T-helper 1 cell (primary cell): ENCODE measurements at regions not wholly inside any gene's neighbourhood (a gene's known extent, or its start where the extent isn't known, plus 50 kb on each side); places are given as distances from the start of the nearest gene placed in this dataset.

Experiments used
- DNase-seq, 5 donors: peaks; one replicate each; pipeline ENCODE4 v3.0.0-alpha.2; 2012 to 2020

DNA sequence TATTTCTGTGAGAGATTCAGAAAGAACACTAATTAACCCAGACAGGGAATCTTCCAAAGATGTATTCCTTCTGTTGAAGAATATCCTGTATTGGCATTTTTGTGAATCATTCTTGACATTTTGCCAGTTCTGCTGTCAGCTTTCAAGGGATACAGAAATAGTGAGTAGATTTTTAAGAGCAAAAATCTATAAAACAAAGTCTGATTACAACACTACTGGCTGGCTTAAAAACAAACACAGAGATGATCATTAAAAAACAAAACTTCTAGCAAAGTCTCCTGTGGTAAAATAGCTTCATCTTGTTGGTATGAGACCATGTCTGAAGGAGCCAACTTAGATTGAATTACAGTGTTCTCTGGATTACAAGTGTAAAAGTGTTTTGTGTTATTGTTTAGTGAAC, 866.3 kb upstream of the KLHL29 start:
- DNase-seq = no peak

DNA sequence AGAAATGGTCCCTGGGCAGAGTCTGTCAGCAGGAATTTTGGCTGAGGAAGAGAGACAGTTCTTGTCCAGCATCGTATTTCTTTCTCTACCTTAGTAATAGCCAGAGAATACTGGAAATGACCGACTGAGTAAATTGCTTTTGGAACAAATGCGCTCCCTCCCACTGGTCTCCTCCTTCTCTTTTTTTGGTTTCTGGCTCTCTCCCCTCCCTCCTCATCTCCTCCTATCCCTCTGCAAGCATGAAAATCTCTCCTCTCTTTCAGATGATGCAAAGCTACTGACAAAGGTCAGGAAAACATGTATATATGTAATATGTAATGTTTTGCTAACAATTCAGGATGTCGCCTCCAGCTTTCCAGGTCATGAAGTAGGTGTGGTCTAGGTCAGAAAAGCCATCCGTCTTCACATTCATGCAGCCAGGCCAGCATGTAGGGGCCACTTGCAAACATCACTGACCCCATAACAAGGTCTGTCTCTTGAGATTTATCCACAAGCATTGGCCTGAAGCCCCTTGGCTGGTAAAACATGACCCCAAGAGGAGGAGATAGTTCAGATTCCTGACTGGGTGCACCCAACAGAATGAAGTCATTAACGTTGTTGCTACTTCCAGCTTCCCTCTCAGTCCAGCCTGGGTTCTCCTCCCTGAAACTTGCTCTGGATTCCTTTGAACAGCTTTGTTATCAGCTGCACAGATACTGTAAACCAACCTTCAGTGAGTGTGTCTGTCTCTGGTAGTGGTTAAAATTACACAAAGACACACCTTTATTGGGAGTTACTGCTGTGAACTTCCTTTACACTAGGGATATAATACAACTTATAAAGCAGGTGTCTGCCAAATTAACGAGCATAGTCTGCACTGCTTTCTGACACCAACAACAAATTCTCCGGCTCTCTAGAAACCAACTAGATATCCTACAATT, 864.4 kb upstream of the KLHL29 start:
- DNase-seq = no peak

DNA sequence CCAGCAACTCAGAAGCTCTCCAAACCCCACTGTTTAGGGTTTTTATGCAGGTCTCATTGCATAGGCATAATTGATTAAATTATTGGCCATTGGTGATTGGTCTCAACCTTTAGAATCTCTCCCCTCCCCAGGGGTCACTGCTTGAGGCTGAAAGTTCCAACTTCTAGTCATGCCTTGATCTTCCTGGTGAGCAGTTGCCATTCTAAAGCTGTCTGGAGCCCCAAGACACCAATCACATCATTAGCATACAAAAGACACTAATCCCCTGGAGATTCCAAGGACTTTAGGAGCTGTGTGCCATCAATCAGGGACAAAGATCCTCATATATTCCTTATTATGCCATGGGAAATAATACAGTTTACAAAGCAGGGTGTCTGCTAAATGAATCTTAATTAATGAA, 863.4 kb upstream of the KLHL29 start:
- DNase-seq = no peak

DNA sequence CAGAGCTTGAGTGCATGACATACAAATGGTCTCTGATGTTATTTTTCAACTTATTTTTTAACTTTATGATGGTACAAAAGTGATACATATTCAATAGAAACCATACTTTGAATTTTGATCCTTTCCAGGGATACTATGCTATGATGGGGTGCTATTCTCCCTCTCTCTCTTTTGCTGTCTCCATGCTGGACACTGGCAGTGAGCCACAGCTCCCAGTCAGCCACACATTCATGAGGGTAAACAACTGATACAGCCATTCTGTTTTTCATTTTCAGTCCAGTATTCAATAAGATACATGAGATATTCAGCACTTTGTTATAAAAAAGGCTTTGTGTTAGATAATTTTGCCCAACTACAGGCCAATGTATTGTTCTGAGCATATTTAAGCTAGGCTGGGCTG, 859.3 kb upstream of the KLHL29 start:
- DNase-seq = no peak

DNA sequence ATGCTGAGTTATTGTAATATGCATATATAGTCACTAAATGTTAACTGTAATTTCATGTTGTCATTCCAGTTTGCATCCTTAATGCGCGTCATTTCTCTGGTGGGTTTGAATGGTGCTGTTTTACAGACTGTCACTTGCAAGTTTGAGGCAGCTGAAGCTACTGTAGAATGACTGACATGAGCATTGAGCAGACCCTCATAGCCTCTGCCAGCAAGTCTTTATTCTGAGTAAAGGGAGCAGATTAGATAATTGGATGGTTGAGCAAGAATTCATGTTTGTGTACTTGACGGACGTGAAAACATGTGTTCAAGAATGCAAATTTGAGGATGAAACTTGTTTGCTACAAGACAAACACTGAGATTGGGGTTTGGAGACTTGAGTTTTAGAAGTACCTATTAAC, 854.8 kb upstream of the KLHL29 start:
- no peak for DNase-seq

DNA sequence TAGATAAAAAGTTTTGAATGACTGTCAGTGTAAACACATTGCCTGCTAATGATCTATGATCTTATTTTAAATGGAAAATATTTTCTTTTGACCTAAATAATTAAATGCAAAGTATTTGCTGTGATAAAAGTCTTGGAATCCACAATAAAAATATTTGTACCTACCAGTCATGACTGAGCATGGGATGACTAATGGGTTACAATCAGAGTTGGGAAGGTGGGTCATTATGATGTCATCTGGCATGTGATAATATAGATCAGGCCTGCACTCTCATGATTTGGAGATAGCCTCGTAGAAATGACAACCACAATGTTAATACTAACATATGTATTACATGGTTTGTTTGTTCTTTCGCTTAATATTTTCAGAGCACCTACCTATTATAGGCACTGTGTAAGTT, 848.8 kb upstream of the KLHL29 start:
- DNase-seq = no peak

DNA sequence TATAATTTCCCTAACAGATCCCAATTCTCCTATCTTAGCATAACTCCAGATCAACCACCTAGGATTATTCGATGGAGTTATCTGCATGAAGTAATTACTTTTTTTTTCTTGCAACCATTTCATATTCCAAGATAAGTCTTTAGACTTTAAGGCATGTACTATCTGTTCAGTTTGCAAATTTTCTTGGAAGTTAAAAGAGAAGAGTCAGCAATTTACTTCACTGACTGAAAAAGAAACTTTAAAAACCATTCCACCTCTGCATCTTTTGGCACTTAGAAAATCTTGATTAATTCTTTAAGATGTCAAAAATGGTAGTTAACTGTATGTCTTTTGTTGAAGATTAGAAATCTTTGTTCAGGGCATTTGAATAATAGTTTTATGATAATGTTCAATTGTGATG, 830.5 kb upstream of the KLHL29 start:
- no peak for DNase-seq

DNA sequence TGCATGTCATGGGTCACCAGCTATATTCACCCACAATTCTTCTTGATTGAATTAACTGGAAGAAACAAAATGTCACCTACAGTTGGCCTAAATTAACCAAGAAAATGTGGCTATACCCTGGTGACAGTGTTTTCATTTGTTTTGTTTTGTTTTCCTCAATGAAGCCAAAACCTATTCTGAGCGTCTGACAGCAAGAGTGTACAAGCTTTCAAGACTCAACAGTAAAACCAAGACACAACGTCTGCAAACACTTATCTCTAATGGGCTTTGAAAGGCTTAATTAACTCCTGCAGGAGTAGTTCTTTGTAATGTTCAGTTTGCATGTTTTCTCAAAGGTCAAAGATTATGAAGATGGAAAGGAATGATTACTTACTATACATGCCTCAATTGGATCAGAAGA, 827.6 kb upstream of the KLHL29 start:
- no peak for DNase-seq

DNA sequence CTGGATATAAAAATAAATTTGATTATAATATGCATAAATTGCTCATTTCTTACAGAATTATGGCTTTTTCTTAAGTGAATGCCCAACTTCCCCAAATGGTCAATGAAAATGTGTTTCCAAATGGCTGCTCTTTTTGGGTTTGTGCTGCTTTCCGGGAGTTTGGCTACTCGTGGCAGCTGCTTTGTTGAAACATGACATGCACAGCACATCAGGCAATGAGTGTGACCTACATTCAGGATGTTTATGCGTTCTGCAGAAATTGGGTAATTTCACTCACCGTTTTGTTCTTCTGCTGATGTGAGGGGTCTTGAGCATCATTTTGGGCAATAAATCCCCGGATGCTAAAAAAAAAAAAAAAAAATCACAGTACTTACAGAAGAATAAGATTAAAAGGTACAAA, 825.0 kb upstream of the KLHL29 start:
- no peak for DNase-seq

DNA sequence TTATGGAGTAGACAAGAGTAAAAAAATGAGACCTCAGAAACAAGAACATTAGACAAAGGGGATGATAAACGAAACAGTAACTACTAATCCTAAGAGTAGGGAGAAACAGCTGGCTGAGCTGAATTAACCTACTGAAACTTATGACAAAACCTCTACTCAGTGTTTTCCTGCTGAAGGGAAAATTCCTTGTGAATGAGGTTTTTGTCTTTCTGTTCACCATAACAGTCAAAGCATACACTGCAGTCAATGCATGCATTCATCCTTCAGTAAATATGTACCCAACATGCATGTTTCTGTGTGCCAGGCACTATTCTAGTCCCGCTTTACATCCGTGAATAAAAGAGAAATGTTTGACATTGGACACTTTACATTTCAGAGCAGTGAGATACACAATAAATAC, 805.6 kb upstream of the KLHL29 start:
- no peak for DNase-seq

DNA sequence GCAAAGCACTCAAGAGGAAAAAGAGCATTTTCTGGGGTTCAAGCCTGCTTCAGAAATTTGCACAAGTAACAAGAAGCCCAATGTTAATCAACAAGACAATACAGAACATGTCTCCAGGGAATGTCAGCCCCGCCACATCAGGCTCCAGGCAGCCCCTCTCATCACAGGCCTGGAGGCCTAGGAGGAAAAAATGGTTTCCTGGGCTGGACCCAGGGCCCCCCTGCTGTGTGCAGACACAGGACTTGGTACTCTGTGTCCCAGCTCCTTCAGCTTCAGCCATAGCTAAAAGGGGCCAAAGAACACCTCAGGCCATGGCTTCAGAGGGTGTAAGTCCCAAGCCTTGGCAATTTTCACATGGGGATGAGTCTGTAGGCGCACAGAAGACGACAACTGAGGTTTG, 802.9 kb upstream of the KLHL29 start:
- no peak for DNase-seq

DNA sequence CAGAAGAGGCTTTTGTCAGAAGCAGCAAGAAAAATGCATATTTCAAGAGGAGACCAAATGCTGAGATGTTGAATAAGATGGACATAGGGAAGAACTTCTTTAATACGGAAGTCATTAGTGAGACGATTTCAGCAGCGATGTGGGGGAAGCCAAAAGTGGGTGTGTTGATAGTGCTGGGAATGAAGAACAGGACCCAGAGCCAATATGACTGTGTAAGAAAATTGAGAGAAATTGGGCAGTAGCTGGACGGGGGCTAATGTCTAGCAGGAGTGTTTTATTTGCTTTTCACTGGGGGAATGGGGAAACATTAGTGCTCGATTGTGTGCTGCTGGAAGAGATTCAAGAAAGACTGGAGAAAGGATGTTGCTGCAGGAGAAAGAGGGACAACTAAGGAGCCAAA, 788.7 kb upstream of the KLHL29 start:
- no peak for DNase-seq

DNA sequence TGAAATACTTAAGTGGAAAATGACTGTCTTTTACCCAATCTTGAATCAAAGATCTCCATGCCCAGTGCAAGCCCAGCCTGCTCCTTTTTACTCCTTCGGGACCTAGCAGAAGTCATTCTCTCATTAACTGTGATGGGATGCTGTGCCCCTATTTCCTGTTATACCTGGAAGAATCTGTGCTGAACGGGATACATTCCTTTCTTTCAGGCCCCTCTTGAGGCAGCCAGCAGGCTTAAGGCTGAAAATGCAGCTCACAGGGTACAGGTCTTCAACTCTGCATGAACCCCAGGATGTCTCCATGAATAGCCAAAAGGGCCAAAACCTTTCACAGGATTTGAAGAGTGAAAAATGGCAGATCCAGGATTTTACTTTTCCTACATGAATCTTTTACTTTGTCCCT, 784.8 kb upstream of the KLHL29 start:
- DNase-seq = no peak

DNA sequence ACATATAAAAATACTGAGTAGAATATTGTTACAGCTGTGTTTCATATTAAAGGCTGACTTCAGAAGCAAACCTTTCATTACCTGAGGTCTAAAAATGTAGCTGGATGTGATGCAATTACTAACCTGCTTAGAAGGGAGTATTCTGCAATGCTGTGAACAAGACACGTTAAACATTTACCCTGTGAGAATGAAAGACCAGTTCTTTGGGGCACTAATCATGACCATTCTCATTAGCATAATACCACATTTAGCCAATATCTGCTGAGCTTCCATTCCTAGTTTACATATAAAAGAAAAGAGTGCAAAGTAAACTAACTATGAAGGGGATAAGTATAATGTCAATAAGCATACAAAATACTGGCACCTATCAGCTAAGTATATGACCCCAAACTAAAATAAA, 784.0 kb upstream of the KLHL29 start:
- no peak for DNase-seq

DNA sequence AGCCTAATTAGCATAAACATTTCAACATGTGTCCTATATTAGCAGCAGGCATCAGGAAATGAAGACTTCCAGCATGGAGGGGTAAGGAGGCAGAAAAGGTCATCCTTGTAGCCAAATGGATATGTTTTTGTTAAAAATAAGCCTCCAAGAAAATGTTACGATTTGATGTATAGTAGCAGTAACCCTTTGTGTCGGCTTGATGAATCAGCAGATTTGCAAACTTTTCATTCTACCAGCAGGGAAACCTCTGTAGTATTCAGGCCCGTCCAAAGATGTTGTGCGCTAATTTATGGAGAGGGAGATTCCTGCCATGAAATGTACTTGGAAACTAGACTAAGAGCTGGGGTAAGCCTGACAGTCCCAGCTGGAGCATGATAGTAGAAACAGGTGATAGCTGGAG, 780.8 kb upstream of the KLHL29 start:
- DNase-seq = no peak

DNA sequence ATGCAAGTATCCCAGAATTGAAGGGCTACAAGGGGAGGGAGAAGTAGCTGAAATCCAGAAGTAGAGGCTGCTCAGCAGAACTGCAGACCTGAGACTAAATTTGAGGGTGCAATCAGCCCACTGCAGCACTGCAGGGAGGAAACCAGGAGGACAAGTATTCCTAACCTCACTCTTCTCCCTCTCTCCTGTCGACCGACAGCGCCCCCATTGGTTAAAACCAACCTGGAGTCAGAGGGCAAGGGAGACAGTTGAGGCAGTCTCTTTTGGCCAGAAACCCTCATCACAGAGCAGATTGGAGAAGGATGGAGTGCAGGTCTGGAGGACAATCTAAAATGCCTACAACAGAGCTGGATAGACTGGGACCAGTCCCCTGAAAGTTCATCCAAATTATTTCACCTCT, 768.9 kb upstream of the KLHL29 start:
- no peak for DNase-seq

DNA sequence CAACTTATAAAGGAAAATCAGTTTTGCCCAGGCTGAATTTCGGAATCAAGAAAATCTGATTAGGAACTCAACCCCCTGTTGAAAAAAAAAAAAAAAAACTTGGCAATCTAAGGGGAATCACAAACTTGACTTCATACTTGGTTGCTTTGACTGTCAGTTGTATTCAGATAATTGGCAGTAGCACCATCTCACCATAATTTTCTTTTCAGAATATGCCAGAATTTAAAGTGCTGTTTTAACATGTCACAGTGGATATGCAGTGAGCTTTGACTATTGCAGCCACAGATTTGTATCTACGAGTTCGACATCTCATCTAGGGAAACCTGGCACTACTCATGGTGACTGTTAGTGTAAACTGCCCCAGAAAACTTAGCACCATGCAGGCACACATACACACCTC, 761.4 kb upstream of the KLHL29 start:
- no peak for DNase-seq

DNA sequence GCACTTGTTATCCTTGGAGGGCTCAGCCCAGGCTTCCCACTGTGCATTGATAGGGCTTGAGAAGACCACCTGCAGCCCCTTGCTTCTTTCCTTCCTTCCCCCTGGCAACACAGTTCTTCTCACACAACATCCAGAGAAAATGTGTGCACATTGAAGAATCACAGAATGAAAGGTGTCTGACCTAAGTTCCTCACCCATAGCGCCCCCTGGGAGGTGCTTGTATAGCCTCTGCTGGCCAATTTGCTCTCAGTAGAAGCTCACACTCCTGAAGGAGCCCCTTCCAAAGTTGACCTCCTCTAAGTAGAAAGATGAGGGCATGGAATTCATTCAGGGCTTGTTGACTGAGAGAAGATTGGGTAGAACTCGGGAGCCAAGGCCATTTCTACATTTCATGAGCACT, 758.4 kb upstream of the KLHL29 start:
- no peak for DNase-seq

DNA sequence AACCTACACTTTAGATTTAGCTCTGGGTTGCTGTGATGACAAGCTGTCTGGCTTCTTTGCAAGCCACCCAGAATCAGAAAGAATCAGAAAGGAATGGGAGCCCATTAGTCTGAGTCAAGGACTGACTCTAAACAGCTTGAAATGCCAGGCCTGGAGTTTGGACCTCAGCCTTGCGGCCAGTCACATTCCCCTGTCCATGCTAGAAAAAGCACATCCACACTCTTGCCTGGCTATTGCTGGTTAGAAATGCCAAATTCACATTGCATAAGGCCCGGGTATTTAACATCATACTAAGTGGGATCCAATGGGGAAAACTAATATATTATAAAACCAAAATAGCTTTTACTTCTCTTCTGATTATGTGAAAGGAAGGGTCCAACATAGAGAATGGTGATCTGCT, 756.8 kb upstream of the KLHL29 start:
- no peak for DNase-seq

DNA sequence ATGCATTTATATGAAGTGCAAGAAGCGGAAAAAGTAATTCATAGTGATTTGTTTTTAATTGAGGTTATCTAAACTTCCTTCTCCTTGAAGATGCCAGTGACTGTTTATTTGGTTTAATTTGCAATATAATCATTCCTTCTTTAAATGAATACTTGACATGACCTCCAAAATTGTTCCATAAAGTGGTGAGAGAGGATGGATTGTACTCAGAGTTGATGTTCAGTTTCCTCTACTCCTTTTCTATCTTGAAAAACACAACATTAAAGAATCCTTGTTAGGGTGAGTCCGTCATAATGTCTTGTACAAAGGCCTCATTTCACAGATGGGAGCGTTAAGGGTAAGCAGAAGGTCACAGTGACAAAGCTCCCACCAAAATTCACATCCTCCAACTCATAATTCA, 756.1 kb upstream of the KLHL29 start:
- no peak for DNase-seq

DNA sequence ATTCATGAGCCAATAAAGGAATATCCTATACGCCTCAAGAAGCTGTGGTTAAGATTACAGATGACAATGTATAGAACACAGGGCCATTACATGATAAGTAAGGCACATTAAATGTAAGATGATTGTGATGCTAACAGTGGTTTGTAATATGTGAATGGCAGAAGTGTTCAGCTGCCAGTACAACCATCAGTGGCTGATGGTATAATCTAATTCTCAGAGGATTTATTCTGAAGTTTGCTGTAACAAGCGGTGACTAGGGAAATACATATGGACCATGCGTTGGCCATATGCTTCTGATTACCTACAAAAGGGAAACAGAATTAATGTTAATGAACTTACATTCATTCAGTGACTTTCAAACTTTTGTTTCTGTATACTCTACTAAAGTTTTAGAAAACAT, 750.8 kb upstream of the KLHL29 start:
- DNase-seq = no peak

DNA sequence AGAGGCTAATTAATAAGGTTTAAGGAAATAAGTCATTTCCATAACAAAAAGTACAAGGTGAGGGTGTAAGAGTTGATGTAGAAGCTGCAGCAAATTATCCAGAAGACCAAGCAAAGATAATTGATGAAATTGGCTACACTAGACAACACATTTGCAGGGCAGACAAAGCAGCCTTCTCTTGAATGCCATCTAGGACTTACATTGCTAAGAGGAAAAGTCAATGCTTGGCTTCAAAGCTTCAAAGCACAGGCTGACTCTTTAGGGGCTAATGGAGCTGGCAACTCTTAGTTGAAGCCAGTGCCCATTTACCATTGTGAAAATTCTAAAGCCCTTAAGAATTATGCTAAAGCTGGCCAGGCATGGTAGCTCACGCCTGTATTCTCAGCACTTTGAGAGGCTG, 728.6 kb upstream of the KLHL29 start:
- no peak for DNase-seq

DNA sequence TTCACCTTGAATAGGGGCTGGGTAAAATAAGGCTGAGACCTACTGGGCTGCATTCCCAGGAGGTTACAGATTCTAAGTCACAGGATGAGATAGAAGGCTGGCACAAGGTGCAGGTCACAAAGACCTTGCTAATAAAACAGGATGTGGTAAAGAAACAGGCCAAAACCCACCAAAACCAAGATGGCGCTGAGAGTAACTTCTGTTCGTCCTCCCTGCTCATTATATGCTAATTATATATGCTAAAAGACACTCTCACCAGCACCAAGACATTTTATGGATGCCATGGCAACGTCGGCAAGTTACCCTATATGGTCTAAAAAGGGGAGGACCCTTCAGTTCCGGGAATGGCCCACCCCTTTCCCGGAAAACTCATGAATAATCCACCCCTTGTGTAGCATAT, 711.5 kb upstream of the KLHL29 start:
- no peak for DNase-seq

DNA sequence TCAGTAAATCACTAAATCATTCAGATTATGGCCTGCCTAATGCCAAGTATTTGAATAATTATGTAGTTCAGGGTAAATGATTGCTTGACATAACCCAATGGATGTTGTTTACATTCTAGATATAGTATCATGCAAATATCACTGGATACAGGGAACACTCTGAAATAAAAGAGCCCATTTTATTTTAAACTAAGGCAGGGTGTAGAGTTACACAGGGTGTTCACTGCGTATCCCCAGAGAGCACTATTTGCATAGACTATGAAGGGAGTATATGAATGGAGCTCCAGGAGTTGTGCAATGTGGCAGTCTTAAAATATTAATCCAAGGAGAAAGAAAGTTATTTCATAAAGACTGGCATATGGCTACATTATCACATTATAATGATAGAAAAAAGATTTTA, 701.1 kb upstream of the KLHL29 start:
- DNase-seq = no peak

DNA sequence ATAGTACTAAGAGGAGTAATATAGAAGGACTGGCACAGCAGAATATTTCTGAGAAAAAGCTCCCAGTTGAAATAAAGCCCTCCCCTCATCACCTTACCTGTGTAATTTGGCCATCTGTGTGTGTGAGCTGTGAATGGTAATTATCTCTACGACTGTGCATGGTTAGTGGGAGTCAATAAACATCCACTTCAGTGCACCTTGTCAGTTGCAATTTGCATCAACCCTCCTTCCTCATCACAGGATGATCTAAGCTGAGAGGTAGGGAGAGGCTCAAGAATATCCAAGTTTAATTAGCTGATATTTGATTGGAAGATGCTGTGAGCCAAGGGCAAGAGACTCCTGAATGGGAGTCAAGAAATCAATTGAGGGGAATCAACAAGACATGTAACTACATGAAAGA, 694.9 kb upstream of the KLHL29 start:
- DNase-seq = no peak
